Hepatocyte (in vitro differentiated cells): ENCODE measurements at regions not wholly inside any gene's neighbourhood (a gene's known extent, or its start where the extent isn't known, plus 50 kb on each side); places are given as distances from the start of the nearest gene placed in this dataset.

Experiments
- DNase-seq: peaks from one replicate; pipeline ENCODE4 v3.0.0-alpha.2; 2016; ENCODE audit warnings: low spot score
- H2AFZ ChIP-seq: fragments of 200-600 bp; sonication (generic); 2 replicates; pipeline ENCODE4 v1.6.0; 2016; ENCODE audit warnings: antibody characterized with exemption, mild to moderate bottlenecking
- H3K27ac ChIP-seq: fragments of 200-600 bp; sonication (generic); 2 replicates; pipeline ENCODE4 v1.5.1; 2016; ENCODE audit warnings: mild to moderate bottlenecking
- H3K27me3 ChIP-seq: fragments of 200-600 bp; sonication (generic); 2 replicates; pipeline ENCODE4 v1.6.1; 2016
- H3K36me3 ChIP-seq: fragments of 200-600 bp; sonication (generic); replicated peaks from 2 replicates; pipeline ENCODE4 v1.5.1; 2016; ENCODE audit warnings: low read depth; ENCODE audit not compliant: insufficient read depth
- H3K4me1 ChIP-seq: fragments of 200-600 bp; sonication (generic); 2 replicates; pipeline ENCODE4 v1.5.1; 2016; ENCODE audit warnings: mild to moderate bottlenecking, moderate library complexity; ENCODE audit not compliant: insufficient read depth
- H3K4me2 ChIP-seq: fragments of 200-600 bp; sonication (generic); 2 replicates; pipeline ENCODE4 v1.6.0; 2016
- H3K4me3 ChIP-seq: fragments of 200-600 bp; sonication (generic); 2 replicates; pipeline ENCODE4 v1.5.1; 2016; ENCODE audit warnings: mild to moderate bottlenecking
- H3K79me2 ChIP-seq: fragments of 200-600 bp; sonication (generic); 2 replicates; pipeline ENCODE4 v1.6.0; 2017; ENCODE audit warnings: mild to moderate bottlenecking
- H3K9me2 ChIP-seq: fragments of 200-600 bp; sonication (generic); replicated peaks from 2 replicates; pipeline ENCODE4 v1.6.0; 2017; ENCODE audit warnings: mild to moderate bottlenecking; ENCODE audit not compliant: insufficient read depth
- H3K9me3 ChIP-seq: fragments of 200-600 bp; sonication (generic); 2 replicates; pipeline ENCODE4 v1.5.1; 2016; ENCODE audit warnings: low read depth, mild to moderate bottlenecking
- H4K20me1 ChIP-seq: fragments of 200-600 bp; sonication (generic); 2 replicates; pipeline ENCODE4 v1.6.0; 2016; ENCODE audit warnings: mild to moderate bottlenecking; ENCODE audit not compliant: insufficient read depth, poor library complexity, severe bottlenecking
- CTCF ChIP-seq: fragments of 200-600 bp; sonication (generic); IDR thresholded peaks from 2 replicates; pipeline ENCODE4 v1.5.1; 2016; ENCODE audit warnings: antibody characterized with exemption, mild to moderate bottlenecking; ENCODE audit not compliant: poor library complexity
- EZH2 ChIP-seq: fragments of 200-600 bp; sonication (generic); IDR thresholded peaks from 2 replicates; pipeline ENCODE4 v1.6.1; 2016; ENCODE audit warnings: antibody characterized with exemption, mild to moderate bottlenecking, borderline replicate concordance
- EZH2phosphoT487 ChIP-seq: fragments of 200-600 bp; sonication (generic); IDR thresholded peaks from one replicate; pipeline ENCODE4 v1.6.1; 2018; ENCODE audit warnings: antibody characterized with exemption, mild to moderate bottlenecking, low read depth, moderate library complexity; ENCODE audit not compliant: unreplicated experiment, severe bottlenecking
- WGBS: methylation state at CpG from one replicate; pipeline ENCODE4 v1.1.6; 2016; ENCODE audit warnings: low lambda C conversion rate; ENCODE audit errors: missing lambda C conversion rate; 5-methylcytosine and 5-hydroxymethylcytosine counted together

DNA sequence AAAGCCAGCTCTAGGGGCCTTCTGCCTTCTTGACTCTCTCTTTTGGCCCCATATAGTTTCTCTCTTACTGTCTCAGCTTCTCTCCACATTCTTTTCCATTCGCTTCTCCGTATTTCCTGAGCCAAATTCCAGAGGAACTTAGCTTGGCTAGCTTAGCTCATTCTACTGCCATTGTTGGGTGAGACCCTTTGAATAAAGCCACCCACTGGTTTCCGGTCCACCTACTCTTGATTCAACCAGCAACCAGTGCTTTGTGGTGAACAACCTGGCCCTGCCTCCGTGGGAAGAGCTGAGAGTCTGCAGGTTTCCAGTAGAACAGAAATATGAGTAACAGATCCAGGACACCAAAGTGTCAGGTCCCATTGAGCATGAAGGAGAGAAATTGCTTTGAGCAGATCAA, 81.3 kb upstream of the ARHGAP20 start:
- H3K4me1 ChIP-seq = no peaks in the 10 kb centered on the region
- no peak overlapping the region for H3K27ac ChIP-seq
- H3K79me2 ChIP-seq = no peaks in the 10 kb centered on the region
- no peak overlapping the region for H3K4me3 ChIP-seq
- H3K9me3 ChIP-seq = no peaks in the 10 kb centered on the region
- TF ChIP-seq EZH2phosphoT487 = no peak
- TF ChIP-seq EZH2 = no peak
- TF ChIP-seq CTCF = no peak
- H3K27me3 ChIP-seq = no peaks in the 10 kb centered on the region
- H3K9me2 ChIP-seq = no peaks in the 10 kb centered on the region
- H2AFZ ChIP-seq = no peak overlapping the region
- no peak for DNase-seq
- no peak overlapping the region for H3K4me2 ChIP-seq
- no peaks in the 10 kb centered on the region for H3K36me3 ChIP-seq
- WGBS = 84% methylated on average over 4 of the region's 4 CpGs
- no peaks in the 10 kb centered on the region for H4K20me1 ChIP-seq

GRCh38 chr11:110791621-110792020, 79.4 kb upstream of the ARHGAP20 start:
- Histone ChIP-seq H3K9me2 (no peaks in the 10 kb centered on the region), H3K27me3 (no peaks in the 10 kb centered on the region), H3K27ac (no peak overlapping the region), H3K36me3 (no peaks in the 10 kb centered on the region), H3K4me2 (no peak overlapping the region), H3K4me3 (no peak overlapping the region), H2AFZ (no peak overlapping the region), H3K4me1 (no peaks in the 10 kb centered on the region), H3K9me3 (no peaks in the 10 kb centered on the region), H4K20me1 (no peaks in the 10 kb centered on the region), H3K79me2 (no peaks in the 10 kb centered on the region)
- no peak for TF ChIP-seq CTCF
- no peak for TF ChIP-seq EZH2phosphoT487
- TF ChIP-seq EZH2 = no peak
- DNase-seq = no peak
- 73% methylated on average over 1 of the region's 1 CpG for WGBS

GRCh38 chr11:110787680-110788079, 75.4 kb upstream of the ARHGAP20 start:
- Histone ChIP-seq H3K9me3 (no peaks in the 10 kb centered on the region), H3K4me2 (no peak overlapping the region), H4K20me1 (no peaks in the 10 kb centered on the region), H3K27me3 (no peaks in the 10 kb centered on the region), H3K4me3 (no peak overlapping the region), H2AFZ (no peak overlapping the region), H3K4me1 (no peaks in the 10 kb centered on the region), H3K36me3 (no peaks in the 10 kb centered on the region), H3K27ac (no peak overlapping the region), H3K79me2 (no peaks in the 10 kb centered on the region), H3K9me2 (no peaks in the 10 kb centered on the region)
- 92% methylated on average over 2 of the region's 2 CpGs for WGBS
- DNase-seq = no peak
- TF ChIP-seq EZH2 (no peak), EZH2phosphoT487 (no peak), CTCF (no peak)

- no peaks in the 10 kb centered on the region for H3K4me1 ChIP-seq
- H3K79me2 ChIP-seq = no peaks in the 10 kb centered on the region
- TF ChIP-seq EZH2phosphoT487 (no peak), CTCF (no peak), EZH2 (no peak)
- DNase-seq = no peak
- no peak overlapping the region for H3K27ac ChIP-seq
- no peak overlapping the region for H2AFZ ChIP-seq
- no peaks in the 10 kb centered on the region for H3K9me3 ChIP-seq
- H3K4me2 ChIP-seq = no peak overlapping the region
- H3K36me3 ChIP-seq = no peaks in the 10 kb centered on the region
- H4K20me1 ChIP-seq = no peaks in the 10 kb centered on the region
- H3K9me2 ChIP-seq = no peaks in the 10 kb centered on the region
- no peak overlapping the region for H3K4me3 ChIP-seq
- WGBS = 85% methylated on average over 1 of the region's 1 CpG
- no peaks in the 10 kb centered on the region for H3K27me3 ChIP-seq
Observed at GRCh38 chr11:110786226-110786902, 74.1 kb upstream of the ARHGAP20 start.
